Gastroesophageal sphincter (tissue), 4 donors: ENCODE measurements at regions not wholly inside any gene's neighbourhood (a gene's known extent, or its start where the extent isn't known, plus 50 kb on each side); places are given as distances from the start of the nearest gene placed in this dataset.

Experiments
- ATAC-seq: fragments of 150-250 bp; one replicate; pipeline ENCODE4 v1.9.1; 2016; ENCODE audit warnings: mild to moderate bottlenecking, moderate library complexity
- H3K27ac ChIP-seq, 4 donors: fragments of 200-600 bp; sonication (generic) in 3 of 4; 1 replicate in 3 of 4; 2 replicates in 1 of 4; pipeline ENCODE4 v1.5.1; 2016 to 2019
- H3K27me3 ChIP-seq: fragments of 200-600 bp; sonication (generic); one replicate; pipeline ENCODE4 v1.5.1; 2019
- H3K36me3 ChIP-seq, 2 donors: fragments of 200-600 bp; sonication (generic); one replicate each; pipeline ENCODE4 v1.5.1; 2019; ENCODE audit warnings: control low read depth in 1 of 2
- H3K4me1 ChIP-seq, 3 donors: fragments of 200-600 bp; sonication (generic); 1 replicate in 2 of 3; 2 replicates in 1 of 3; pipeline ENCODE4 v1.5.1; 2016 to 2019; ENCODE audit warnings: control low read depth in 2 of 3
- H3K4me3 ChIP-seq, 2 donors: fragments of 200-600 bp; sonication (generic); one replicate each; pipeline ENCODE4 v1.5.1; 2019; ENCODE audit warnings: mild to moderate bottlenecking in 1 of 2, moderate library complexity in 1 of 2
- H3K9me3 ChIP-seq, 3 donors: fragments of 200-600 bp; sonication (generic); one replicate each; pipeline ENCODE4 v1.5.1; 2017 to 2019; ENCODE audit warnings: control low read depth in 2 of 3
- EP300 ChIP-seq: sonication (generic); formaldehyde crosslinking; IDR thresholded peaks from one replicate; pipeline ENCODE4 v1.6.1; 2017; ENCODE audit warnings: antibody characterized with exemption, mild to moderate bottlenecking
- POLR2A ChIP-seq, 2 donors: fragments of 450-650 bp; IDR thresholded peaks; one replicate each; pipeline ENCODE4 v1.6.1; 2017; ENCODE audit warnings: antibody characterized with exemption in 2 of 2, mild to moderate bottlenecking in 2 of 2, moderate library complexity in 1 of 2
- POLR2AphosphoS5 ChIP-seq: sonication (generic); formaldehyde crosslinking; IDR thresholded peaks from one replicate; pipeline ENCODE4 v1.6.1; 2017; ENCODE audit warnings: antibody characterized with exemption
- WGBS, 2 donors: methylation state at CpG; one replicate each; pipeline ENCODE4 v1.1.5; 2018; ENCODE audit warnings: low coverage in 1 of 2; 5-methylcytosine and 5-hydroxymethylcytosine counted together
- TF ChIP-seq, protein P1 (sequence below), 4 experiments: fragments of 200-600 bp in 2 of 4; fragments of 450-650 bp in 2 of 4; sonication (generic) in 1 of 4; IDR thresholded peaks; one replicate each; pipeline ENCODE4 v1.5.1; 2017 to 2019; ENCODE audit warnings: antibody characterized with exemption in 4 of 4, mild to moderate bottlenecking in 2 of 4, moderate library complexity in 2 of 4

DNA sequence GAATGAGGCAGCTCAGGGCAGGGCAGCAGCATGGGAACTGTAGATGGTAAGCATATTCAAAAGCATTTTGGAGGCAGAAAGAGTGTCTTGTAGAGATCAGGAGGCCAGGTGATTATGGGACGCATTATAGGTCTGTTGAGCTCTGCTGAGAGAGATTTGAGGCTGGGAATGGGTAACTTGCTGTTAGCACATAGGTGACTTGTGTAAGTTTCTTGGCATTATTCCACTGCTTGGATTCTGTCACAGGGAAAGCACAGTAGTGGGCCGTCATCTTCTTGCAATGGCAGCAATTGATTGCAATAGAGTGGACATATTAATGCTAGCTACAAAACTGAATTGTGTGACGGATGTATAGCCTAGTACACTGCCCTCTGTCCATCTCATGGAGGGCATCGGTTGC lies 434.3 kb upstream of the IGFBP3 start:
- peaks cover 4% of the 10 kb centered on the region for H3K27me3 ChIP-seq
- WGBS, 2 donors, result 93 to 100% methylated on average over 2 to 4 of the region's 4 CpGs
- TF ChIP-seq, protein P1, sequence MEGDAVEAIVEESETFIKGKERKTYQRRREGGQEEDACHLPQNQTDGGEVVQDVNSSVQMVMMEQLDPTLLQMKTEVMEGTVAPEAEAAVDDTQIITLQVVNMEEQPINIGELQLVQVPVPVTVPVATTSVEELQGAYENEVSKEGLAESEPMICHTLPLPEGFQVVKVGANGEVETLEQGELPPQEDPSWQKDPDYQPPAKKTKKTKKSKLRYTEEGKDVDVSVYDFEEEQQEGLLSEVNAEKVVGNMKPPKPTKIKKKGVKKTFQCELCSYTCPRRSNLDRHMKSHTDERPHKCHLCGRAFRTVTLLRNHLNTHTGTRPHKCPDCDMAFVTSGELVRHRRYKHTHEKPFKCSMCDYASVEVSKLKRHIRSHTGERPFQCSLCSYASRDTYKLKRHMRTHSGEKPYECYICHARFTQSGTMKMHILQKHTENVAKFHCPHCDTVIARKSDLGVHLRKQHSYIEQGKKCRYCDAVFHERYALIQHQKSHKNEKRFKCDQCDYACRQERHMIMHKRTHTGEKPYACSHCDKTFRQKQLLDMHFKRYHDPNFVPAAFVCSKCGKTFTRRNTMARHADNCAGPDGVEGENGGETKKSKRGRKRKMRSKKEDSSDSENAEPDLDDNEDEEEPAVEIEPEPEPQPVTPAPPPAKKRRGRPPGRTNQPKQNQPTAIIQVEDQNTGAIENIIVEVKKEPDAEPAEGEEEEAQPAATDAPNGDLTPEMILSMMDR (IDR thresholded peaks at IDR 0.05), result no peak
- TF ChIP-seq POLR2A (IDR thresholded peaks at IDR 0.05), result no peak
- no peak for TF ChIP-seq EP300
- TF ChIP-seq POLR2AphosphoS5, result no peak
- no peaks in the 10 kb centered on the region for H3K9me3 ChIP-seq
- H3K4me3 ChIP-seq, result no peak overlapping the region
- H3K4me1 ChIP-seq, result no peaks in the 10 kb centered on the region
- no peak for ATAC-seq
- H3K27ac ChIP-seq, result no peak overlapping the region
- H3K36me3 ChIP-seq, result no peaks in the 10 kb centered on the region

DNA sequence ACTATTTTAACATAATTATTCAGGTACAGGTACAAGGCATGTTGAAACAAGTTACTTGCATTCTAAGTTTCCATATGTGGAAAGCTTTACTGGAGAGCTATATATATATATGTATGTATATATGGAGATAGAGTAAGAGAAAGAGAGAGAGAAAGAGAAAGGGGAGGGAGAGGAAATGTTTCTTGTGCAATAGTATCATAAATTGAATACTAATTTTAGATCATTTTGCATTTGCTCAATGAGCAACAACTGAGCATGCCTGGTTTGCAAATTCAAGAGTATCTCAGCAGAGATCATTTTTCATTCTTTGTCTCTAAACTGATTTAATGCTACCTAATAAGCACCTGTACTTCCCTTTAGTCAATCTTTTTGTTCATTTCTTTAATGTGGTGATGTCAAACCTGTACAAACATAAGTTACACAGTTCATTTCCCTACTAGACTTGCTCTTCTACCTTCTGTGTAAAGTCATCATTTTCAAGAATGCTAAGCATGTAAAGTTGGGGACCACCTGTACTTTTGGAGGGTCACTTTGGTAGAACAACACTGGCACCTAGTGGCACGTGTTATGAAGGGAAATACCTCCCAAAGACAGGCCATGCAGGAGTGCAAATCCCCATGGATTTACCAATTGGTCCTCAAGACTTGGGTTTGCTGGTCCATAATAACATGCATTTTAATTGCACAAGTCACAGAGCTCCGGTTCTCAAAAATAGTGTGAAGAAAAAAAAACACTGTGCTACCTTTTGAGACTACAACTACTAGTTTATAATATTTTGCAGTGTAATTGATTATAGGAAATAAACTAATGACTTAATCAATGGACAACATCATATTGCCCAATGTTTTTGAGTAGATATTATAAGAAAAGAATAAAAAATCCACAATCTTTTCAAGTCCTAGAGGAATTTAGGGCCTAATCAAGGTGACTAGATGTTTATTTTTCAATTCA lies 431.2 kb upstream of the IGFBP3 start:
- no peak overlapping the region for H3K4me3 ChIP-seq
- 18 to 23% methylated on average over 2 of the region's 2 CpGs for WGBS, 2 donors
- no peak for TF ChIP-seq POLR2AphosphoS5
- TF ChIP-seq POLR2A (IDR thresholded peaks at IDR 0.05), result no peak
- TF ChIP-seq EP300, result no peak
- TF ChIP-seq, protein P1 (IDR thresholded peaks at IDR 0.05), result peak in 3 of 4 experiments; percentile 21 to 61 (median 36)
- ATAC-seq, result no peak
- H3K27ac ChIP-seq, result no peak overlapping the region
- H3K4me1 ChIP-seq, result no peaks in the 10 kb centered on the region
- peaks cover 4% of the 10 kb centered on the region for H3K27me3 ChIP-seq
- no peaks in the 10 kb centered on the region for H3K36me3 ChIP-seq
- no peaks in the 10 kb centered on the region for H3K9me3 ChIP-seq

DNA sequence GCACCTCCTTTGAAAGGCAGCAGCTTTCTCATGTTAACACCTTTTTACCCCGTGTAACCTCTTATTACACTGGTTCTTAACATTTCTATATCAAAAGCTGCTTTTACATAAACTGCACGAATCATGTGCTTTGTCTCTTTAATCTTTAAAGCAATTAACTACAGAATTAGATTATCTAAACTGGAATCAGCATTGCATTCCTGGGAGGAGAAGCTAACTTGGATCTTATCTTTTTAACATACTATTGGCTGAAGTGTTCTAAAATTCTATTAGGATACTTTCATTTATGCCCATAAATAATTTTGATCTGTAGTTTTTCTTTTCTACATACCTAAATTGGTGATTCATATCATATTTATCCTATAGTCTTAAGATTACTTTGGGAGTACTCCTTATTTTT lies 428.4 kb upstream of the IGFBP3 start:
- Histone ChIP-seq H3K4me3 (no peak overlapping the region), H3K27me3 (peaks cover 4% of the 10 kb centered on the region), H3K4me1 (no peaks in the 10 kb centered on the region), H3K27ac (no peak overlapping the region), H3K9me3 (no peaks in the 10 kb centered on the region), H3K36me3 (no peaks in the 10 kb centered on the region)
- WGBS, 2 donors, result 44 to 51% methylated on average over 2 of the region's 2 CpGs
- no peak for ATAC-seq
- TF ChIP-seq, protein P1 (IDR thresholded peaks at IDR 0.05), result no peak
- TF ChIP-seq POLR2AphosphoS5 (no peak), EP300 (no peak), POLR2A (IDR thresholded peaks at IDR 0.05) (no peak)

DNA sequence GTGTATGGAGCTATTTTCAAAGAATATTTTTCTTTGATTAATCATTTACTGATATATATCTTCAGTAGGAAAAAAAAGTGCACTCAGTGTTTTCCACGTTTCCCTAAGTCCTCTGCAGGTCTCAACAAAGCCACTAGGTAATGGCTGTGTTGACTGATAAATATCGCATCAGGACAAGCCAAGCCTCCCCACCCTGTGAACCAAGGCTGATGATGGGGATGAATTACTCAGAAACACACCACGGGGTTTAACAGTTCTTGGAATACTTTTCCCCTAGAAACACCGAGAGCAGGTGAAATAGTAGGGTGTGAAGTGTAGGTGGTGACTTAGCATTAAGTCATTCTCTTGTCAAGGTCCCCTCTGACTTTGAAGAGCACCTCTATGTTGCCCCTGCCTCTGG lies 423.5 kb upstream of the IGFBP3 start:
- WGBS, 2 donors, result 88% methylated on average over 3 of the region's 4 CpGs
- Histone ChIP-seq H3K4me1 (no peaks in the 10 kb centered on the region), H3K9me3 (no peaks in the 10 kb centered on the region), H3K27ac (no peak overlapping the region), H3K27me3 (no peaks in the 10 kb centered on the region), H3K36me3 (no peaks in the 10 kb centered on the region), H3K4me3 (no peak overlapping the region)
- ATAC-seq, result no peak
- TF ChIP-seq EP300 (no peak), POLR2AphosphoS5 (no peak), POLR2A (IDR thresholded peaks at IDR 0.05) (no peak)
- TF ChIP-seq, protein P1 (IDR thresholded peaks at IDR 0.05), result no peak

DNA sequence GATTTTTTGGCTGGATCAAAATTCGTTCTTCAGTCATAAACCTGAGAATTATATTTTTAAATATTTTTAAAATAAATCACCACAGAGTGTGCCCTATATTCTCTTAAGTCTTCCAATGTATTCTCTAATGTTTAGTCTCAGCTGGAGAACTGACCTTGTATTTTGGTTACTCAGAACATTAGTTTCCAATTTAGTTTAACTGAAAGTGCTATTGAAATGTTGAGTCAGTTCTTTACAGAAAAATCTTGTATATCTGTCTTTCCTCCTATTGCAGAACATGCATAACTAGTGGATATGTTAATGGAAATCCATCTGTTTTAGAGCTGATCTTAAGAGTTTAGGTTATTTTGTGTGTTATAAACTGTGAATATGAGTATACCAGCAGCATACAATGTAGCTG lies 422.7 kb upstream of the IGFBP3 start:
- Histone ChIP-seq H3K36me3 (no peaks in the 10 kb centered on the region), H3K4me1 (no peaks in the 10 kb centered on the region), H3K4me3 (no peak overlapping the region), H3K27me3 (no peaks in the 10 kb centered on the region), H3K9me3 (no peaks in the 10 kb centered on the region), H3K27ac (no peak overlapping the region)
- TF ChIP-seq EP300, result no peak
- TF ChIP-seq POLR2AphosphoS5, result no peak
- 50 to 62% methylated on average over 1 of the region's 1 CpG for WGBS, 2 donors
- no peak for ATAC-seq
